Activated naive CD8-positive, alpha-beta T cell treated with anti-CD3 and anti-CD28 coated beads for 36 hours (primary cell): ENCODE measurements at regions not wholly inside any gene's neighbourhood (a gene's known extent, or its start where the extent isn't known, plus 50 kb on each side); places are given as distances from the start of the nearest gene placed in this dataset.

ENCODE experiments used
- DNase-seq: peaks from one replicate; pipeline ENCODE4 v3.0.0; 2021
- H3K27ac Mint-ChIP-seq: one replicate; pipeline ENCODE4 v1.8.0; 2022; ENCODE audit warnings: mild to moderate bottlenecking, moderate library complexity, mixed read lengths
- H3K27me3 Mint-ChIP-seq: one replicate; pipeline ENCODE4 v1.8.0; 2022; ENCODE audit warnings: mild to moderate bottlenecking, mixed read lengths
- H3K36me3 Mint-ChIP-seq: one replicate; pipeline ENCODE4 v1.8.0; 2021; ENCODE audit warnings: mild to moderate bottlenecking, mixed read lengths
- H3K4me1 Mint-ChIP-seq: one replicate; pipeline ENCODE4 v1.8.0; 2021; ENCODE audit warnings: mixed read lengths
- H3K4me3 Mint-ChIP-seq: one replicate; pipeline ENCODE4 v1.8.0; 2022; ENCODE audit warnings: mild to moderate bottlenecking, moderate library complexity, mixed read lengths
- H3K9me3 Mint-ChIP-seq: one replicate; pipeline ENCODE4 v1.8.0; 2022; ENCODE audit warnings: mixed read lengths

DNA sequence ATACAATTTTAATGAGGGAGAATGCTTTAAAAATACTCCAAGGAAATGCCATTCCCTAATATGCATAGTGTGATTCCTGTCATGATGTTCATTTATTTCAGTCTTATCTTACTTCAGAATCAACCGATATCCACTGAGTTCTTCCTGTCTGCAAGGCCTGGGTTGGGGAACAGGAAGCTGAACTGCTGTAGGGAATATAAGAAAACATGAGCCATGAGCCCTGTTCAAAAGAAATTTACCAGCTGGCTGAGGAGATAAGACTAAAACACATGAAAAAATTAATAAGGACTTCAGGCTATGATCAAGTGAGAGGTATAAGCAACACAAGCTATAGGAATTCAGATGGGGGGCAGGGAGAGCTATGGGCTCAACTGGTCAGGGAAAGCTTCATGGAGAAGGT is 184.7 kb downstream of the PLPP4 start:
- no peaks in the 10 kb centered on the region for H3K9me3 Mint-ChIP-seq
- H3K4me3 Mint-ChIP-seq, result no peak overlapping the region
- no peaks in the 10 kb centered on the region for H3K27me3 Mint-ChIP-seq
- no peak for DNase-seq
- H3K27ac Mint-ChIP-seq, result no peak overlapping the region
- H3K36me3 Mint-ChIP-seq, result no peaks in the 10 kb centered on the region
- H3K4me1 Mint-ChIP-seq, result no peaks in the 10 kb centered on the region

DNA sequence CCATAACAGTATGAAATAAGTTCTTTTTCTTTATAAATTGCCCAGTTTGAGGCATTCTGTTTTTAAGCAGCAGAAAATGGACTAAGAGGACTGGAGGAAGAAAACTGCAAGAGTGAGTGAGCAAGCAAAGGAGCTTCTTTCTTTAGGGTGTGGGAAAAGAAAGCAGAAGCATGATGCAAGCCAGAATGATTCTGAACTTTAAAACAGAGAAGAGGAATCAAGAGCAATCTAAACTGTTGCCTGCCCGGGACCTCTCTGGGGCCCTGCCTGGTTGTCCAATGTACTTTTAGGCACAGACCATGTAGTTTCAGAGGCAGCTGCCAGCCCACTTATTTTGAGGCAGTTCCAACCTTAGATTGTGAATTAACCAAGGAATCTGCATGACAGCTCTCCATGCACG is 186.3 kb downstream of the PLPP4 start:
- no peaks in the 10 kb centered on the region for H3K4me1 Mint-ChIP-seq
- H3K36me3 Mint-ChIP-seq, result no peaks in the 10 kb centered on the region
- H3K27ac Mint-ChIP-seq, result no peak overlapping the region
- no peak for DNase-seq
- H3K27me3 Mint-ChIP-seq, result no peaks in the 10 kb centered on the region
- H3K9me3 Mint-ChIP-seq, result no peaks in the 10 kb centered on the region
- no peak overlapping the region for H3K4me3 Mint-ChIP-seq

DNA sequence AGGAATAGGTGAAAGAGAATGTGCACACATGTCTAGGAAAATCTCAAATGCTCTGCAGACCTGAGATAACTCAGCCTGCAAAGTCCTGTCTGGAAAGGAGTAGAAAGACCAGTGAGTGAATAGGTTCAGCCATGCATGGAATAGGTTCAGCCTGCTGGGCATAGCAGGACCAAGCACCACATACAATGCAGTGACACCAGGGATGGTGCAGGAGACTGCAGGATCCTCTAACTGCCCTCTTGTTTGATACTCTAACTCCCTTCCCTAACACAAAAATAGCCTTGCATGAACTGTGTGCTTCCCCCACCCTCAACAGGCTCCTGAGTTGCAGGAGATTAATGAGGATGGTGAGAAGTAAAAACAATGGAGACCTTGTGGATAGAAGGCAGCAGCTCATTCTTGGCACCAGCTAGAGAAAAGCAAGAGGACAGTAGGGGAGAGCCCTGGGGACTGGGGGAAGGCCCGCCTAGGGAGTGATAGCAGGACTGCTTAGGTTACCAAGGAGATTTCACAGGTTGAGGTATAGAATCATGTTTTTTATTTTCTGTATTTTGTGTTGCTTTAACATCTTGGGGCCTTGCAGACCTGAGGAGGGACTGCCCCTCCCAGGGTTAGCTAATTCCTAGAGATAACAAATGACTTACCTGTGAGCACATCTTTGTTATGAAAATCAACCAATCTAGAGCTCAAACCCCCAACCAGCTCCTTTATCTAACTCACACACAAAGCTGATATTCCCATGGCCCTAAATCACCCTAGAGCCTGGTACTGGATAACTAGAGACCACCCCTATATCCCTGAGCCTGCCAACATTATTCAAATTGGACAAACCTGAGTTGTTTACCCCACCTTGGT is 187.8 kb downstream of the PLPP4 start:
- no peak for DNase-seq
- no peaks in the 10 kb centered on the region for H3K9me3 Mint-ChIP-seq
- no peak overlapping the region for H3K27ac Mint-ChIP-seq
- no peaks in the 10 kb centered on the region for H3K27me3 Mint-ChIP-seq
- no peaks in the 10 kb centered on the region for H3K4me1 Mint-ChIP-seq
- no peaks in the 10 kb centered on the region for H3K36me3 Mint-ChIP-seq
- no peak overlapping the region for H3K4me3 Mint-ChIP-seq

GRCh38 chr10:120646159-120646732 is 189.2 kb downstream of the PLPP4 start:
- Mint-ChIP-seq H3K27ac (no peak overlapping the region), H3K36me3 (no peaks in the 10 kb centered on the region)

GRCh38 chr10:120646738-120647456 is 189.9 kb downstream of the PLPP4 start:
- Mint-ChIP-seq H3K4me3 (no peak overlapping the region), H3K9me3 (no peaks in the 10 kb centered on the region), H3K4me1 (no peaks in the 10 kb centered on the region), H3K27me3 (no peaks in the 10 kb centered on the region), H3K27ac (no peak overlapping the region), H3K36me3 (no peaks in the 10 kb centered on the region)
- no peak for DNase-seq

More at GRCh38 chr10:120646159-120646732, 189.2 kb downstream of the PLPP4 start:
- Mint-ChIP-seq H3K4me1 (no peaks in the 10 kb centered on the region), H3K27me3 (no peaks in the 10 kb centered on the region), H3K9me3 (no peaks in the 10 kb centered on the region), H3K4me3 (no peak overlapping the region)
- no peak for DNase-seq

GRCh38 chr10:120650705-120651399 is 193.8 kb downstream of the PLPP4 start:
- Mint-ChIP-seq H3K27ac (no peak overlapping the region), H3K27me3 (no peaks in the 10 kb centered on the region), H3K4me3 (no peak overlapping the region), H3K9me3 (no peaks in the 10 kb centered on the region), H3K4me1 (no peaks in the 10 kb centered on the region), H3K36me3 (no peaks in the 10 kb centered on the region)
- DNase-seq, result no peak

DNA sequence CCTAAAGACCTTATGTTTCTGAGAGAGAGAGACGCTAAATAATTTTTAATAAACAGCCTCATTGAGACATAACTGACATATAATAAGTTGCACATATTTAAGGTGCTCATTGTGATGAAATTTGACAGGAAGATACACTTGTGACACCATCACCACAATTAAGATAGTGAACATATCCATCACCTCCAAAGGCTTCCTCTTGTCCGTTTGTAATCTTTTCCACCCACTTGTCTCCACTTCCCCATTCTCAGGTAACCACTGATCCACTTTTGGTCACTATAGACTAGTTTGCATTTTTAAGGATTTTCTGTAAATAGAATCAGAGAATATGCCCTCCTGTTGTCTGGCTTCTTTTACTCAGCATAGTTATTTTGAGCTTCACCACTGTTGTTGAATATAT is 195.1 kb upstream of the WDR11 start:
- Mint-ChIP-seq H3K4me3 (no peak overlapping the region), H3K4me1 (no peaks in the 10 kb centered on the region), H3K27me3 (peaks cover 6% of the 10 kb centered on the region), H3K27ac (no peak overlapping the region), H3K9me3 (no peaks in the 10 kb centered on the region), H3K36me3 (no peaks in the 10 kb centered on the region)
- DNase-seq, result no peak

DNA sequence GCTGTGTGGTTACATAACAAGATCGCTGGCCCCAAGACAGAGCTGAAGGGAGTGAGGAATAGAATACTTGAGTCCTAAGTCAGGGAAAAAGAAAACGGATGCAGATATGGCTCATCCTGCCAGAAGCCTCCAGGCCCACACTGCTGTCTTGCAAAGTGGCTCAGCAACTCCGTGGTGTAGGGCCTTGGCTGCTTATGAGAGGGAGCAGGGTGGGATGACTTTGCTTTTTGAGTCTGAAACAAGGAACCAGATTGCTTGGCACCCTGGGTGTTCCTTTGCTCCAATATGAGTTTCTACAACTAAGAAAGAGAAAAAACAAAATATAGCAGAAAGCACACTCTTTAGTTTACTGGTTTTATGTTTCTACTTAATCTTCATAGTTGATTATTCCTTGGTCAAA is 193.8 kb upstream of the WDR11 start:
- Mint-ChIP-seq H3K4me1 (no peaks in the 10 kb centered on the region), H3K27ac (no peak overlapping the region), H3K27me3 (peaks cover 7% of the 10 kb centered on the region), H3K36me3 (no peaks in the 10 kb centered on the region), H3K4me3 (no peak overlapping the region), H3K9me3 (no peaks in the 10 kb centered on the region)
- no peak for DNase-seq

DNA sequence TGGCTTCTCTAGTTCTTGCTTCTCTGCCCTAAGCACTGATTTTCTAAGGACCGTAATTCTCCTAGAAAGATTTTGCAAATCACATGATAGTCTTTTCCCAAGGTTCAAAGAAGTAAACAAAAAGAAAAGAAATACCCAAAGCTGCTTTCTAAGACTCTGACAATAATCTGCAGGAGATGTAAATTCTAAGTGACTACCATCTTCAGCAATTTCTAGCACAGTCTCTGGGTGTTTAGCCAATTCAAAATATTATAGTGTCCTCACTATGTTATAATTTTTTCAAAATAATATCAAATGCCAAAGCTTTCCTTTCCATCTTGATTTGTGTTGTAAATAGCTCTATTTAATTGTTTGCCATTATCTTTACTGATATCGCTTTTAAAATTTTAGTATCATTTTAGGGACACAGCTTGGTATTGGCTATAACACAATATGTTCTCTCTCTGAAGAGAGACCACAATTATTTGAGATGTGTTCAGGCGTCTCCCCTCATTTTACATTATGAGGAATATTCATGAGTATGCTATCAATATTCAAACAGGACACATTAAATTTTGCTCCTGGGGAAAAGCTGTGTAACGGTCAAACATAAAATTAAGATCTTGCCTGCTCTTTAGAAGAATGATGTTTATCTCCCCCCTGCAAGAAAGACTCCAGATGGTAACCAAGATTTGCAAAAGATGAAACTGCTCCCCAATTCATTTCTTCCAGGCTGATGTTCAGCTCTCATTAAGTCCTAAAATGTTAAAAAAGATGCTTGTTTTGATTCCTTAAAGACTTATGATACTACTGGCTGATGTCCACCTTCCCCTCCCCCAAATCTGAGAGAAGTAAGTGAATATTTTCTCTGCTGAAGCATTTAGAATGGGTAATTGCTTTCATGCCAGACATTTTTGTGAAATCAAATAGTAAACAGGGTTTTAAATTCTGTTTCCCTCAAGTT is 191.9 kb upstream of the WDR11 start:
- Mint-ChIP-seq H3K27me3 (peaks cover 7% of the 10 kb centered on the region), H3K9me3 (no peaks in the 10 kb centered on the region), H3K36me3 (no peaks in the 10 kb centered on the region), H3K4me3 (peak overlapping the region; percentile 18), H3K4me1 (no peaks in the 10 kb centered on the region), H3K27ac (no peak overlapping the region)
- DNase-seq, result no peak

DNA sequence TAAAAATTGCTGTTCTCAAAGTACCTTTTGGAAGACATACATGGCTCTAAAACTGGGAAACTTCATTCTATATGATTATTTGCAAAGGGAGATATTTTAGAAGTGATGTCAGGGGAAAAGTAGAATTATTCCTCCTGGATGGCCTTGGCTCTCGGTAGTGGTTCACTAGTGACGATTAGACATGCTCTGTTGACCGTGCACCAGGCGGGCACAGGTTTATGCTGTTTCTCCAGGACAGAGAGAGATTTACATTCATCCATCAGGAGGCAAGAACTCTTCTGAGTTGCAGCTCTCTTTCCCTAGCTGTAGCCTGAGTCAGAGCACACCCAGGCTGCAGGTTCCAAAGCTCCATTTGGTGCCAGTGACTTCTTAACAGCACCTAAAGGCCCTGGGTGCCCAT is 184.9 kb upstream of the WDR11 start:
- Mint-ChIP-seq H3K27me3 (peaks cover 4% of the 10 kb centered on the region), H3K4me3 (no peak overlapping the region), H3K36me3 (no peaks in the 10 kb centered on the region), H3K27ac (no peak overlapping the region), H3K4me1 (no peaks in the 10 kb centered on the region), H3K9me3 (no peaks in the 10 kb centered on the region)
- DNase-seq, result no peak

GRCh38 chr10:120667276-120667675 is 183.9 kb upstream of the WDR11 start:
- Mint-ChIP-seq H3K4me1 (no peaks in the 10 kb centered on the region), H3K4me3 (no peak overlapping the region), H3K9me3 (no peaks in the 10 kb centered on the region), H3K27ac (no peak overlapping the region), H3K27me3 (peaks cover 8% of the 10 kb centered on the region), H3K36me3 (no peaks in the 10 kb centered on the region)
- DNase-seq, result no peak

GRCh38 chr10:120671491-120671890 is 179.7 kb upstream of the WDR11 start:
- H3K4me3 Mint-ChIP-seq, result no peak overlapping the region
- peaks cover 8% of the 10 kb centered on the region for H3K27me3 Mint-ChIP-seq
- peaks cover 2% of the 10 kb centered on the region for H3K9me3 Mint-ChIP-seq
- DNase-seq, result no peak
- no peaks in the 10 kb centered on the region for H3K36me3 Mint-ChIP-seq
- H3K27ac Mint-ChIP-seq, result no peak overlapping the region
- H3K4me1 Mint-ChIP-seq, result no peaks in the 10 kb centered on the region

DNA sequence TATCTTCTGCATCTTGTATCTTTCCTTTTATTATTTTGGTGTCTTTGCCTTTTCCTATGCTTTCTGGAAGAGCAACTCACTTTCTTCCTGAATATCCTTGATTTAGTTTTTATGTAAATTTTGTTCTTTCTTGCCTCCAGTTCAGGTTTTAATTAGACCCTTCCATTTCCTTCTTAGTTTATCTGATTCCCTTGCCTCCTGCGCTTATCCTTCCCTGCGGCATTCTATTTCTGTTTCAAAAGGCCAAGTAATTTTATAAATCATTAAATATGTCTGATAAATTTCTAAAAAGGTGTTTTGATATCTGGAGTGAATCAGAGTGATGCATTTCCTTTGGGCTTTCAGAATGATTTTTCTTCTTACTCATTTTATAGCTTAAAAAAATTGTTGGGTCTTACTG is 167.7 kb upstream of the WDR11 start:
- no peaks in the 10 kb centered on the region for H3K36me3 Mint-ChIP-seq
- H3K27ac Mint-ChIP-seq, result no peak overlapping the region
- no peak for DNase-seq
- no peaks in the 10 kb centered on the region for H3K9me3 Mint-ChIP-seq
- peaks cover 4% of the 10 kb centered on the region for H3K27me3 Mint-ChIP-seq
- no peaks in the 10 kb centered on the region for H3K4me1 Mint-ChIP-seq
- no peak overlapping the region for H3K4me3 Mint-ChIP-seq

DNA sequence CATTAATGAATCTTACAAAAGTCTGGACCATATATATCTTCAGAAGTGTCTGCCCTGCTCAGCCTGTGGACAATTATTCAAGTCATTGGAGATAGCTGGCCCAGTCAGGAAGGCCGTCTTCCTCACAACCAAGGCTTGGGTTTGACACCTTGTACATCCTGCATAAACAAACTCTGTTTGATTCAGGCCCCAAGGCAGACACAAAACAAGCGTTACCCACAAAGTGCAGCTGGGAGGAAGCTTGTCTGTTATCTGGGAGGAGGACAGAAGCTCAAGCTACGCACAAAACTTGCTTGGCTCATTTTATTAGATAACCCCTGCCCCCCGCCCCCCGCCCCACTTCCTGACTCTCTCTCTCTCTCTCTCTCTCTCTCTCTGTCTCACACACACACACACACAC is 166.9 kb upstream of the WDR11 start:
- no peaks in the 10 kb centered on the region for H3K4me1 Mint-ChIP-seq
- H3K36me3 Mint-ChIP-seq, result no peaks in the 10 kb centered on the region
- H3K9me3 Mint-ChIP-seq, result no peaks in the 10 kb centered on the region
- DNase-seq, result no peak
- H3K27ac Mint-ChIP-seq, result no peak overlapping the region
- H3K27me3 Mint-ChIP-seq, result peaks cover 4% of the 10 kb centered on the region
- H3K4me3 Mint-ChIP-seq, result no peak overlapping the region
